ENCODE measurements at regions not wholly inside any gene's neighbourhood (a gene's known extent, or its start where the extent isn't known, plus 50 kb on each side); places are given as distances from the start of the nearest gene placed in this dataset.

- no peak for TF ChIP-seq RAD21 (IDR thresholded peaks at IDR 0.05; ENCODE audit: low read depth)
- TF ChIP-seq NFIC (IDR thresholded peaks at IDR 0.05) = no peak
- no peak for TF ChIP-seq EGR1 (IDR thresholded peaks at IDR 0.05)
- TF ChIP-seq MAX (IDR thresholded peaks at IDR 0.05) = no peak
- TF ChIP-seq FOXM1 (IDR thresholded peaks at IDR 0.05; ENCODE audit: borderline replicate concordance, low read depth) = no peak
- no peak for TF ChIP-seq EP300 (IDR thresholded peaks at IDR 0.05; ENCODE audit: borderline replicate concordance)
- TF ChIP-seq CREB1 (IDR thresholded peaks at IDR 0.05; ENCODE audit: low read depth) = no peak
- no peak for TF ChIP-seq TCF12 (IDR thresholded peaks at IDR 0.05; ENCODE audit: low read depth)
- TF ChIP-seq ZBTB7A (IDR thresholded peaks at IDR 0.05; ENCODE audit: low read depth) = no peak
- TF ChIP-seq REST (IDR thresholded peaks at IDR 0.05; ENCODE audit: low read depth) = no peak
- no peak for TF ChIP-seq USF1 (IDR thresholded peaks at IDR 0.05)
- TF ChIP-seq CEBPB (IDR thresholded peaks at IDR 0.05) = no peak
- TF ChIP-seq YY1 (IDR thresholded peaks at IDR 0.05; ENCODE audit: low read depth) = no peak
These were observed 725.8 kb downstream of the SATB2 start for GRCh38 chr2:198731842-198732399.

GRCh38 chr2:198720266-198720665, 737.5 kb downstream of the SATB2 start:
- no peak for TF ChIP-seq REST (IDR thresholded peaks at IDR 0.05; ENCODE audit: low read depth)
- no peak for TF ChIP-seq ZBTB7A (IDR thresholded peaks at IDR 0.05; ENCODE audit: low read depth)
- TF ChIP-seq RAD21 (IDR thresholded peaks at IDR 0.05; ENCODE audit: low read depth) = no peak
- no peak for TF ChIP-seq EGR1 (IDR thresholded peaks at IDR 0.05)
- no peak for TF ChIP-seq EP300 (IDR thresholded peaks at IDR 0.05; ENCODE audit: borderline replicate concordance)
- no peak for TF ChIP-seq NFIC (IDR thresholded peaks at IDR 0.05)
- TF ChIP-seq CEBPB (IDR thresholded peaks at IDR 0.05) = no peak
- TF ChIP-seq CREB1 (IDR thresholded peaks at IDR 0.05; ENCODE audit: low read depth) = no peak
- no peak for TF ChIP-seq TEAD4 (IDR thresholded peaks at IDR 0.05)
- TF ChIP-seq TCF12 (IDR thresholded peaks at IDR 0.05; ENCODE audit: low read depth) = no peak
- no peak for TF ChIP-seq TAF1 (IDR thresholded peaks at IDR 0.05; ENCODE audit: low read depth)
- no peak for TF ChIP-seq USF1 (IDR thresholded peaks at IDR 0.05)
- TF ChIP-seq MAX (IDR thresholded peaks at IDR 0.05) = no peak
- no peak for TF ChIP-seq FOXM1 (IDR thresholded peaks at IDR 0.05; ENCODE audit: borderline replicate concordance, low read depth)

GRCh38 chr2:198717451-198717850, 740.3 kb downstream of the SATB2 start:
- TF ChIP-seq MAX (IDR thresholded peaks at IDR 0.05) = no peak
- TF ChIP-seq REST (IDR thresholded peaks at IDR 0.05; ENCODE audit: low read depth) = no peak
- TF ChIP-seq EGR1 (IDR thresholded peaks at IDR 0.05) = no peak
- no peak for TF ChIP-seq YY1 (IDR thresholded peaks at IDR 0.05; ENCODE audit: low read depth)
- no peak for TF ChIP-seq CREB1 (IDR thresholded peaks at IDR 0.05; ENCODE audit: low read depth)

GRCh38 chr2:198715302-198715835, 742.4 kb downstream of the SATB2 start:
- TF ChIP-seq TEAD4 (IDR thresholded peaks at IDR 0.05) (no peak), TCF12 (IDR thresholded peaks at IDR 0.05; ENCODE audit: low read depth) (no peak), USF1 (IDR thresholded peaks at IDR 0.05) (no peak), TAF1 (IDR thresholded peaks at IDR 0.05; ENCODE audit: low read depth) (no peak), YY1 (IDR thresholded peaks at IDR 0.05; ENCODE audit: low read depth) (no peak), REST (IDR thresholded peaks at IDR 0.05; ENCODE audit: low read depth) (no peak), EGR1 (IDR thresholded peaks at IDR 0.05) (no peak), ZBTB7A (IDR thresholded peaks at IDR 0.05; ENCODE audit: low read depth) (no peak), CREB1 (IDR thresholded peaks at IDR 0.05; ENCODE audit: low read depth) (no peak), CEBPB (IDR thresholded peaks at IDR 0.05) (no peak), MAX (IDR thresholded peaks at IDR 0.05) (no peak), FOXM1 (IDR thresholded peaks at IDR 0.05; ENCODE audit: borderline replicate concordance, low read depth) (no peak), RAD21 (IDR thresholded peaks at IDR 0.05; ENCODE audit: low read depth) (no peak), NFIC (IDR thresholded peaks at IDR 0.05) (no peak), EP300 (IDR thresholded peaks at IDR 0.05; ENCODE audit: borderline replicate concordance) (no peak)

Measured in Ishikawa (cell line).